Mesothelial cell of epicardium (in vitro differentiated cells): ENCODE measurements at regions not wholly inside any gene's neighbourhood (a gene's known extent, or its start where the extent isn't known, plus 50 kb on each side); places are given as distances from the start of the nearest gene placed in this dataset.
A peak's percentile ranks its signal among the peaks of the same experiment; 100 is the strongest.

Source experiments
- DNase-seq, 2 experiments: peaks; one replicate each; pipeline ENCODE4 v3.0.0; 2021; ENCODE audit warnings: low spot score in 2 of 2; ENCODE audit not compliant: unreplicated experiment in 2 of 2
- H3K27ac Mint-ChIP-seq: 2 replicates; pipeline ENCODE4 v1.8.0; 2021; ENCODE audit warnings: mixed read lengths
- H3K27me3 Mint-ChIP-seq: 2 replicates; pipeline ENCODE4 v1.8.0; 2021; ENCODE audit warnings: low read depth, mixed read lengths
- H3K36me3 Mint-ChIP-seq: 2 replicates; pipeline ENCODE4 v1.8.0; 2021; ENCODE audit warnings: mixed read lengths
- H3K4me1 Mint-ChIP-seq: 2 replicates; pipeline ENCODE4 v1.8.0; 2021; ENCODE audit warnings: mixed read lengths
- H3K4me3 Mint-ChIP-seq: 2 replicates; pipeline ENCODE4 v1.8.0; 2021; ENCODE audit warnings: mild to moderate bottlenecking, moderate library complexity, mixed read lengths
- H3K9me3 Mint-ChIP-seq: 2 replicates; pipeline ENCODE4 v1.8.0; 2021; ENCODE audit warnings: mixed read lengths
- TF ChIP-seq, protein P1 (sequence below): fragments of 200-600 bp; sonication (generic); IDR thresholded peaks from one replicate; pipeline ENCODE4 v1.5.0; 2021; ENCODE audit warnings: antibody characterized with exemption; ENCODE audit not compliant: unreplicated experiment

DNA sequence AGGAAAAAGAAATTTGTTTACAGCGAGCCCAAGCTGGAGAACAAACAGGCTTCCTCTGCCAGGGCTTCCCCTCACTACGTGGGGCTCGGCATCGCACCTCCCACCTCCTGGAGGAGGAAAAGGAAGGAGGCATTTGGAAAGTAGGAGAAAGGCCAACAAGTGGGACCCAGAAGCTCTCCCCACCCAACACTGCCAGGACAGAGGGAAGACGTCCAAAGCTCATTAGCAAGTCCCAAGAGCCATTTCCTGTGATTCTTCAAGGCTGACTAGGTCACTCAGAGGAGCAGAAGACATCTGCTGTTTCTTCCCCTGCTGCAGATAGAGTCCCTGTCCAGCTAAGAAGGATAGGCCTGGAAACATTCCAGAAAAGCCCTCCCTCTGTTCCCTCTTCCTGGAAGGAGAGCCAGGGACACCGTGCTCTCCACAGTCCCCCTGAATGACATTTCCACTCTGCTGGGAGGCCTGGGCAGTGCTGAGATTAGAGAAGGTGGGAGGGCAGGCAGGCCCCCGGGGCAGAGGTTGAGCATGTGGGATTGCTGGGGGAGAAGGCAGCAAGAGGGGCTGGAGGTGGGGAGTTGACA, 57.0 kb upstream of the NEURL1B start:
- DNase-seq, result no peak
- Mint-ChIP-seq H3K4me1 (peaks cover 30% of the 10 kb centered on the region), H3K36me3 (no peaks in the 10 kb centered on the region), H3K27ac (peak overlapping the region; percentile 75), H3K4me3 (no peak overlapping the region), H3K27me3 (peaks cover 62% of the 10 kb centered on the region), H3K9me3 (no peaks in the 10 kb centered on the region)
- TF ChIP-seq, protein P1, sequence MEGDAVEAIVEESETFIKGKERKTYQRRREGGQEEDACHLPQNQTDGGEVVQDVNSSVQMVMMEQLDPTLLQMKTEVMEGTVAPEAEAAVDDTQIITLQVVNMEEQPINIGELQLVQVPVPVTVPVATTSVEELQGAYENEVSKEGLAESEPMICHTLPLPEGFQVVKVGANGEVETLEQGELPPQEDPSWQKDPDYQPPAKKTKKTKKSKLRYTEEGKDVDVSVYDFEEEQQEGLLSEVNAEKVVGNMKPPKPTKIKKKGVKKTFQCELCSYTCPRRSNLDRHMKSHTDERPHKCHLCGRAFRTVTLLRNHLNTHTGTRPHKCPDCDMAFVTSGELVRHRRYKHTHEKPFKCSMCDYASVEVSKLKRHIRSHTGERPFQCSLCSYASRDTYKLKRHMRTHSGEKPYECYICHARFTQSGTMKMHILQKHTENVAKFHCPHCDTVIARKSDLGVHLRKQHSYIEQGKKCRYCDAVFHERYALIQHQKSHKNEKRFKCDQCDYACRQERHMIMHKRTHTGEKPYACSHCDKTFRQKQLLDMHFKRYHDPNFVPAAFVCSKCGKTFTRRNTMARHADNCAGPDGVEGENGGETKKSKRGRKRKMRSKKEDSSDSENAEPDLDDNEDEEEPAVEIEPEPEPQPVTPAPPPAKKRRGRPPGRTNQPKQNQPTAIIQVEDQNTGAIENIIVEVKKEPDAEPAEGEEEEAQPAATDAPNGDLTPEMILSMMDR, result no peak

DNA sequence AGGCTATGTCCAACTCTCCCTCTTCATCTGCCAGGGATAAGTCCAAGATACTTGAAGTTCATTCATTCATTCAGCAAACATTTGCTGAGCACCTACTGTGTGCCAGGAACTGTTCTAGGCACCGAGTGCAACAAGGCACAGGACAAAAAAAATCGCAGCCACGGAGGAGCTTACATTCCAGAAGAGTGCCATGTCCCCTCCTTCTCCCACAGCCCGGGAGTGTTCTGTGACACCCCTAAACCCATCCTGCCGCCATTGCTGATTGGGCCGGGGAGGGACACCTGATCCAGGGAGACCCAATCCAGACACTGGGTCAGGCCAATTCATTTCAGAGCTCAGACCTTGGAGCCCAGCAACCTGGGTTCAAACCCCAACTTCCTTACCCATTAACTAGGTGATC, 58.1 kb upstream of the NEURL1B start:
- TF ChIP-seq, protein P1, result no peak
- H3K9me3 Mint-ChIP-seq, result no peaks in the 10 kb centered on the region
- H3K36me3 Mint-ChIP-seq, result no peaks in the 10 kb centered on the region
- no peak for DNase-seq
- no peak overlapping the region for H3K27ac Mint-ChIP-seq
- peaks cover 61% of the 10 kb centered on the region for H3K27me3 Mint-ChIP-seq
- H3K4me3 Mint-ChIP-seq, result no peak overlapping the region
- H3K4me1 Mint-ChIP-seq, result peaks cover 30% of the 10 kb centered on the region

DNA sequence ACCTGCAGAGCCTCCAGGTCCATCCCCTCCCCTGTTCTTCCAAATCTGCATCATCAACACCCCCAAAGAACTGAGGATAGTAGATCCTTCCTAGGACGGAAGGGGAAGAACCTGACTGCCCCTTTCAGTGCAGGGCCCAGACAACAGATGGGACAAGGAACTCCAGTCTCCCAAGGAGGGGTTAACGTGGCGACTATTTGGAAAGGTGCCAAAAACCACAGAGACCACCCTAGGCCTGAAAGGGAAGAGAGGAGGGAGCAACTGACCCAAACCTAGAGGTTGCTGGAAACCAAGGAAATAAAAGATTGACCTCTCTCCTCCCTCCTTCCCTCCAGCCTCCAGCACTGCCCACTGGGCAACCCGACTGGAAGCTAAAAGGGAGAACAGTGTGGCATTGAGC, 59.7 kb upstream of the NEURL1B start:
- Mint-ChIP-seq H3K36me3 (no peaks in the 10 kb centered on the region), H3K4me1 (peaks cover 26% of the 10 kb centered on the region), H3K27ac (no peak overlapping the region), H3K27me3 (peaks cover 49% of the 10 kb centered on the region), H3K4me3 (no peak overlapping the region), H3K9me3 (no peaks in the 10 kb centered on the region)
- TF ChIP-seq, protein P1, result no peak
- no peak for DNase-seq

DNA sequence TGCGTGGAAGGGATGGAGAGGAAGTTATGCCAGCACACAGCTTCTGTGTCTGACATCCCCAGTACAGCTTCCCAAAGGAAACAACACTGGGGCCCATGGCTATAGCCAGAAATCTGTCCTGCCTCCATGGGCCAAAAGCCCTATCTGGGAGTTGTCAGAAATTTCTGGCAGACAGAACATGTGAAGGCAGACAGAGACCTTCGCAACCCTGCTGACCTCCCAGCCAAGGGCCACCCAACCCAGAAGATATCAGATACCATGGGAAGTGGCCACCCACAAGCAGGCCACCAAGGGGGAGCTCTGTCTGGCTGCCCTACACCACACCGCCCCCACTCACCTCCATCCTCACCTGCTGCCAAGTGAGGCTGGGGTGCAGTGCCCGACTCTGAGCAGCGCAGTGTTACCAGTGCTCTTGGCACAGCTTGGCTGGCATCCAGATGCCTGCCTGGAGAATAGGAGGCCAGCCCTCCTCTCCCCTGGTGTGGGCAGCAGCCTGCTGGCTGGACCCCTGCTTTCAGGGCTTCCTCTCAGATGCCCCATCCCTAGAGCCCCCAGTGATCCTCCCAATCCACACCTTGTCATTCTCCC, 61.6 kb upstream of the NEURL1B start:
- peaks cover 24% of the 10 kb centered on the region for H3K4me1 Mint-ChIP-seq
- no peaks in the 10 kb centered on the region for H3K9me3 Mint-ChIP-seq
- TF ChIP-seq, protein P1, result no peak
- peaks cover 32% of the 10 kb centered on the region for H3K27me3 Mint-ChIP-seq
- DNase-seq, result no peak
- H3K36me3 Mint-ChIP-seq, result no peaks in the 10 kb centered on the region
- no peak overlapping the region for H3K27ac Mint-ChIP-seq
- no peak overlapping the region for H3K4me3 Mint-ChIP-seq

DNA sequence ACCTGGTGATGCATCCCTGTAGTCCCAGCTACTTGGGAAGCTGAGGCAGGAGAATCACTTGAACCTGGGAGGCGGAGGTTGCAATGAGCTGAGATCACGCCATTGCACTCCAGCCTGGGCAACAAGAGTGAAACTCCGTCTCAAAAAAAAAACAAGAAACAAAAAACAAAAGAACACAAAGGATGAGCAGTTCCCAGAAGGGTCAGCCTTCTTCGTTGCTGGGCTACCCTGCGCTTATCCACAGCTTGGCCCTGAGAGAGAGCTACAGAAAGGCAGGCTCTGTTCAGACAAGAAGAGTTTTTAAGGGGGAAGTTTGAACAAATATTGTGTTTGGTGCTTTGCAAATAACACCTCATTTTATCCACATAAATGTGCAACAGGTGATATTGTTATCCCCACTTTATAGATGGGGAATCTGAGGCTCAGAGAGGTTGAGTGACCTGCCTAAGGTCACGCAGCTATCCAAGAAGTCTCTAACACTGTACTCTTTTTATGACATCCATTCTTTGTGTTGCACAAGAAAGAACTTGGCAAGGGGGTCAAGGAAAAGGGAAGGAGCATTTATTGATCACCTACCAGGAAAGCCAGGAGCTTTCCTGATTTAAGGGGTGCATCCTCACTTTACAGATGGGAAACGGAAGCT, 63.7 kb upstream of the NEURL1B start:
- no peaks in the 10 kb centered on the region for H3K36me3 Mint-ChIP-seq
- peaks cover 15% of the 10 kb centered on the region for H3K27me3 Mint-ChIP-seq
- peaks cover 15% of the 10 kb centered on the region for H3K4me1 Mint-ChIP-seq
- H3K9me3 Mint-ChIP-seq, result no peaks in the 10 kb centered on the region
- TF ChIP-seq, protein P1, result no peak
- H3K4me3 Mint-ChIP-seq, result no peak overlapping the region
- H3K27ac Mint-ChIP-seq, result no peak overlapping the region
- DNase-seq, result no peak
